CD4-positive, CD25-positive, alpha-beta regulatory T cell (primary cell): ENCODE measurements at regions not wholly inside any gene's neighbourhood (a gene's known extent, or its start where the extent isn't known, plus 50 kb on each side); places are given as distances from the start of the nearest gene placed in this dataset.
"Not testable (repeated sequence)": the region's sequence is repeated elsewhere in the genome, so short reads cannot be mapped to it uniquely, and the experiment has no call there.

ENCODE experiments used
- ATAC-seq, 2 donors: fragments of 150-1000 bp; cut with Tn5 transposase; one replicate each; pipeline ENCODE4 v1.10.0; 2021; ENCODE audit warnings: low read depth in 2 of 2, moderate number of reproducible peaks in 2 of 2, moderate library complexity in 1 of 2
- DNase-seq, 3 donors: peaks; one replicate each; pipeline versions ENCODE4 v3.0.0 to v3.0.0-alpha.2; 2012 to 2022; ENCODE audit warnings: mixed read lengths in 1 of 3
- H3K27ac ChIP-seq: one replicate; pipeline ENCODE4 v1.7.0; 2013; ENCODE audit warnings: mild to moderate bottlenecking, low read length; ENCODE audit not compliant: insufficient read depth, poor library complexity, severe bottlenecking
- H3K27me3 ChIP-seq: one replicate; pipeline ENCODE4 v1.7.0; 2013; ENCODE audit warnings: low read length; ENCODE audit not compliant: control insufficient read depth, insufficient read depth
- H3K36me3 ChIP-seq: one replicate; pipeline ENCODE4 v1.7.0; 2013; ENCODE audit warnings: mild to moderate bottlenecking, low read length, moderate library complexity; ENCODE audit not compliant: control insufficient read depth, insufficient read depth
- H3K4me1 ChIP-seq: 2 replicates; pipeline ENCODE4 v1.7.0; 2013; ENCODE audit warnings: mild to moderate bottlenecking, low read length; ENCODE audit not compliant: insufficient read depth, control insufficient read depth, poor library complexity, severe bottlenecking
- H3K4me3 ChIP-seq: one replicate; pipeline ENCODE4 v1.7.0; 2013; ENCODE audit warnings: low read depth, mild to moderate bottlenecking, low read length, moderate library complexity
- H3K9me3 ChIP-seq, 2 experiments: 1 replicate in 1 of 2; 2 replicates in 1 of 2; pipeline ENCODE4 v1.7.0; 2013; ENCODE audit warnings: low read length in 2 of 2, mild to moderate bottlenecking in 1 of 2, moderate library complexity in 1 of 2; ENCODE audit not compliant: control insufficient read depth in 2 of 2
- H3K27ac Mint-ChIP-seq, 3 donors: one replicate each; pipeline ENCODE4 v1.8.0; 2020 to 2022; ENCODE audit warnings: mild to moderate bottlenecking in 3 of 3, mixed read lengths in 3 of 3, moderate library complexity in 2 of 3
- H3K27me3 Mint-ChIP-seq: one replicate; pipeline ENCODE4 v1.8.0; 2022; ENCODE audit warnings: mild to moderate bottlenecking, mixed read lengths
- H3K36me3 Mint-ChIP-seq: one replicate; pipeline ENCODE4 v1.8.0; 2020; ENCODE audit warnings: mixed read lengths
- H3K4me1 Mint-ChIP-seq, 4 donors: one replicate each; pipeline ENCODE4 v1.8.0; 2020 to 2022; ENCODE audit warnings: mixed read lengths in 4 of 4, mild to moderate bottlenecking in 1 of 4
- H3K4me3 Mint-ChIP-seq, 4 donors: one replicate each; pipeline ENCODE4 v1.8.0; 2020 to 2022; ENCODE audit warnings: mild to moderate bottlenecking in 4 of 4, mixed read lengths in 4 of 4, moderate library complexity in 3 of 4
- H3K9me3 Mint-ChIP-seq, 7 donors: one replicate each; pipeline ENCODE4 v1.8.0; 2020 to 2022; ENCODE audit warnings: mixed read lengths in 7 of 7, mild to moderate bottlenecking in 3 of 7, moderate library complexity in 2 of 7

DNA sequence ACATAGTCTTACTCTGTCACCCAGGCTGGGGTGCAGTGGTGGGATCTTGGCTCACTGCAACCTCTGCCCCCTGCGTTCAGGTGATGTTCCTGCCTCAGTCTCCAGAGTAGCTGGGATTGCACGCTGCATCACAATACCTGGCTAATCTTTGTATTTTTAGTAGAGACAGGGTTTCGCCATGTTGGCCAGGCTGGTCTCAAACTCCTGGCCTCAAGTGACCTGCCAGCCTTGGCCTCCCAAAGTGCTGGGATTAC lies 79.0 kb downstream of the LHX9 start:
- not testable (repeated sequence) for H3K4me1 ChIP-seq, H3K4me3 ChIP-seq, DNase-seq, H3K36me3 Mint-ChIP-seq, H3K4me3 Mint-ChIP-seq, H3K36me3 ChIP-seq, H3K9me3 ChIP-seq, H3K27ac Mint-ChIP-seq, H3K27me3 Mint-ChIP-seq, ATAC-seq, H3K4me1 Mint-ChIP-seq, H3K27ac ChIP-seq, H3K9me3 Mint-ChIP-seq
- peaks cover 14% of the 10 kb centered on the region for H3K27me3 ChIP-seq

DNA sequence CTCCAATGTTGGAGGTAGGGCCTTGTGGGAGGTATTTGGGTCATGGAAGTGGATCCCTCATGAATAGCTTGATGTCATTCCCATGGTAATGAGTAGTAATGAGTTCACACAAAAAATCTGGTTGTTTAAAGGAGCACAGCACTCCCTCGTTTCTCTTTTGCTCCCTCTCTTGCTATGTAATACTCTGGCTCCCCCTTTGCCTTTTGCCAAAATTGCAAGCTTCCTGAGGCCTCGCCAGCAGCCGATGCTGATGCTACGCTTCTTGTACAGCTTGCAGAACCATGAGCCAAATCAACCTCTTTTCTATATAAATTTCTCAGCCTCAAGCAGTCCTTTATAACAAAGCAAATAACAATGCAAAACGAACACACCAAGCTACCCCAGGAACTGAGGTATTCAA lies 80.9 kb downstream of the LHX9 start:
- H3K36me3 Mint-ChIP-seq = no peaks in the 10 kb centered on the region

DNA sequence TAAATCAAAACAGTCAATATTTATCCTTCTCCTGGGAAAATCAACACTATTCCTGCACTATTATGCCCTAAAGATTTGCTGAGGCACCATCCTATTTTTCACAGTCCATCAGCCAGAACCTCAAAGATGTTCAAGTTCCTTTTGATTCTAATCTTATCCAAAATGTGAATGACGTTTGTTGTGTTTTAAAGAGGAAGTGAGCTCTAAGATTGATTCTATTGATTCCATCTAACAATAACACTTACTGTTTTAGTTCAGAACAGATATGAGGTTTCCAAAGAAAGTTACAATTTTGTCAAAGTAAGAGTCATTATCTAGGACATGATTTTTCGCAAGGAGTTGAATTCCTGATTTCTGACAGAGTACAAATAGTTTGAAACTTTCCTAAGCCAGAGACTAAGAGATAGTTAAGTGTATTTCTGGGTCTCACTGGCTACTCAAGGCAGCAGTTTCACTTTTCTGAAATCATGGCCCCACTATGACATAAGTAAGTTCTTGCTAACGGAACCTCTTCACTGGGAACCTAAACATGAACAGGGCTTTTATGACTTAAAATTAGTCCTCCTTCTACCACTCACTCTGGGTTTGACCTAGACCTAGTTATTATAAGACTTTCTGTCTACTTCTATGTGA lies 84.7 kb downstream of the LHX9 start:
- Histone ChIP-seq H3K9me3 (no peaks in the 10 kb centered on the region), H3K36me3 (no peaks in the 10 kb centered on the region), H3K27ac (no peak overlapping the region), H3K4me3 (no peak overlapping the region), H3K4me1 (no peaks in the 10 kb centered on the region), H3K27me3 (peaks cover 14% of the 10 kb centered on the region)
- ATAC-seq = no peak
- Mint-ChIP-seq H3K4me3 (no peak overlapping the region), H3K27me3 (peaks cover 18% of the 10 kb centered on the region), H3K27ac (no peak overlapping the region), H3K36me3 (no peaks in the 10 kb centered on the region), H3K4me1 (no peaks in the 10 kb centered on the region), H3K9me3 (peaks cover 0 to 3% (median 0%) of the 10 kb centered on the region in 7 donors)
- DNase-seq = no peak

More for the DNA sequence above, 80.9 kb downstream of the LHX9 start:
- ATAC-seq (no peak), DNase-seq (peak in 1 of 3 donors; percentile 11)
- Mint-ChIP-seq H3K4me1 (no peaks in the 10 kb centered on the region), H3K27me3 (peaks cover 12% of the 10 kb centered on the region), H3K27ac (no peak overlapping the region), H3K4me3 (no peak overlapping the region), H3K9me3 (peaks cover 0 to 3% (median 0%) of the 10 kb centered on the region in 7 donors)
- Histone ChIP-seq H3K4me1 (no peaks in the 10 kb centered on the region), H3K36me3 (no peaks in the 10 kb centered on the region), H3K4me3 (no peak overlapping the region), H3K9me3 (no peaks in the 10 kb centered on the region), H3K27ac (no peak overlapping the region), H3K27me3 (peaks cover 16% of the 10 kb centered on the region)

DNA sequence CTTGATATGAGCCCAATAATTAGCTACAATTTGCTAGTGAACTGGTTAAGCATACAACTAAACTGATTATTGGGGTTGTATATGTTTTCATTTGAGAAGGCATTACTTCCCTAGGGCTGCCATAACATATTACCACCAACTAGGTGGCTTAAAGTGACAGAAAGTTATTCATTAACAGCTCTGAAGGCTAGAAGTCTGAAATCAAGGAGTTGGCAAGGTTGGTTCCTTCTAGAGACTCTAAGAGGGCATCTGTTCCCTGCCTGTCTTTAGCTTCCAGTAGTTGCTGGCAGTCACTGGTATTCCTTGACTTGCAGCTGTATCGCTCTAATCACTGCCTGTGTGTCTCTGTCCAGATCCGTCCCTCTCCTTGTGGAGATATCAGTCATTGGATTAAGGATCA lies 86.3 kb downstream of the LHX9 start:
- ATAC-seq = no peak
- no peaks in the 10 kb centered on the region for H3K36me3 ChIP-seq
- H3K4me1 Mint-ChIP-seq = no peaks in the 10 kb centered on the region
- H3K4me3 Mint-ChIP-seq = no peak overlapping the region
- peaks cover 14% of the 10 kb centered on the region for H3K27me3 ChIP-seq
- H3K9me3 ChIP-seq = no peaks in the 10 kb centered on the region
- H3K27ac Mint-ChIP-seq = no peak overlapping the region
- no peaks in the 10 kb centered on the region for H3K4me1 ChIP-seq
- no peaks in the 10 kb centered on the region for H3K36me3 Mint-ChIP-seq
- no peak overlapping the region for H3K27ac ChIP-seq
- no peak for DNase-seq
- H3K27me3 Mint-ChIP-seq = peaks cover 22% of the 10 kb centered on the region
- H3K9me3 Mint-ChIP-seq = peaks cover 0 to 5% (median 1%) of the 10 kb centered on the region in 7 donors
- no peak overlapping the region for H3K4me3 ChIP-seq

DNA sequence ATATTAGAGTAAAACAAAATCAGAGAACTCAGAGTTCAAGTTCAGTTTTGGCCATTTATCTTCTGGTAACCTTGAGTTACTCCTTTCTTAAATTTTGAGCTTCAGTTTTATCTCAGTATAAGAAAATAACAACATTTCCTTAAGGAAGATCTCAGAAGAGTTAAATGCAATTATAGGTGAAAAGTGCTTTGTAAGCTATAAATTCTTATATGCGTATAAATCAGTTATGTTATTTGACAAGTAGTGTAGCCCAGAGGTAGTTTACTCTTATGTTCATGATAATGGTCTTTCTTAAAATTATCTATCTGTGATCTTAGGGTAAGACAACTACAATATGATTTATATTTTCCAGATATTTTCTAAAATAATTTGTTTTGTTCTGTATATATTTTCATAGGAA lies 89.8 kb downstream of the LHX9 start:
- Histone ChIP-seq H3K4me1 (no peaks in the 10 kb centered on the region), H3K4me3 (no peak overlapping the region), H3K27me3 (peaks cover 2% of the 10 kb centered on the region), H3K36me3 (no peaks in the 10 kb centered on the region), H3K9me3 (peaks cover 0 to 3% of the 10 kb centered on the region in 2 experiments), H3K27ac (no peak overlapping the region)
- Mint-ChIP-seq H3K36me3 (no peaks in the 10 kb centered on the region), H3K27ac (no peak overlapping the region), H3K27me3 (peaks cover 32% of the 10 kb centered on the region), H3K9me3 (peaks cover 0 to 16% (median 6%) of the 10 kb centered on the region in 7 donors), H3K4me3 (no peak overlapping the region), H3K4me1 (no peaks in the 10 kb centered on the region)
- no peak for DNase-seq
- ATAC-seq = no peak

DNA sequence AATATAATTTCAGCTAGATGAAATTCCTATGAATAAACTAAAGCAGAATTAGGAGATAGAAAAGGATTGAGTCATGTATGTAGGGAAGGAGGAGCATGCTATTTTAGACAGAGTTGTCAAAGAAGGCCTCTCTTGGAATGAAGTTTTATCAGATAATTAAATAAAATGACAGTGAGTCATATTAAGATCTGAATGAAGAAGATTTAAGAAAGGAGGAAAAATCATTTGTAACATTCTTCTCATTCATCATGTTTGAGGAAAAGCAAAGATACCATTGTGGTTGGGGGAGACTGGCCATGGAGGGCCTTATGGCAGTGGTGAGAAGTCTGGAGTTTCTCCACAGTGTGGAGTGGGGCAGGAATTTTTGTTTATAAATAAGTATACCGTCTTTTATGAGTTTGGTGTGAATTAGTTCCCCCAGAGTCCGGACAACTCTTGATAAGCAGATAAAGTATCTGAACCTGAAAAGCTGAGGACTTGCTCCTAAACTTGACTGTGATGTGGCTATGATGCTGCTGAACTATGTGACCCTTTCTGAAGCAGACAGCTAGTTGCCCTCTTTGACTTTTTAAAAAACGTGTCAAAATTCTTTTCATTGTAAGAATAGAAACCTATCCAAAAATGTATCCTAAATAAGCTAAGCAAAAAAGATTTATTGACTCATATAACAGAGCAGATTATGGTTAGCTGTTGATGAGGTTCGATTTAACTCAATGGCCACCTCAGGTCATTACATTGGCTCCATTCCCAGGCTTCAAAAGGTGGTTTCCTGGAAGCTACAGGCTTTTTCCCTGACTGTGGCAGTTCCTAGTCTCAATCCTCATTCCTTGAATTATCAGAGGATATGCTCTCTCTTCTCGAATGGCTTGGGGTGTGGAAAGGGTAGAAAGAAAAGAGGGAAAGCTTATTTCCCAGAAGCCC lies 90.8 kb downstream of the LHX9 start:
- ATAC-seq (no peak), DNase-seq (no peak)
- no peak overlapping the region for H3K27ac Mint-ChIP-seq
- peaks cover 0 to 16% (median 5%) of the 10 kb centered on the region in 7 donors for H3K9me3 Mint-ChIP-seq
- Histone ChIP-seq H3K27me3 (peaks cover 2% of the 10 kb centered on the region), H3K4me3 (no peak overlapping the region), H3K27ac (no peak overlapping the region), H3K9me3 (peaks cover 0 to 3% of the 10 kb centered on the region in 2 experiments), H3K4me1 (no peaks in the 10 kb centered on the region), H3K36me3 (no peaks in the 10 kb centered on the region)
- peaks cover 28% of the 10 kb centered on the region for H3K27me3 Mint-ChIP-seq
- H3K36me3 Mint-ChIP-seq = no peaks in the 10 kb centered on the region
- no peaks in the 10 kb centered on the region for H3K4me1 Mint-ChIP-seq
- no peak overlapping the region for H3K4me3 Mint-ChIP-seq

DNA sequence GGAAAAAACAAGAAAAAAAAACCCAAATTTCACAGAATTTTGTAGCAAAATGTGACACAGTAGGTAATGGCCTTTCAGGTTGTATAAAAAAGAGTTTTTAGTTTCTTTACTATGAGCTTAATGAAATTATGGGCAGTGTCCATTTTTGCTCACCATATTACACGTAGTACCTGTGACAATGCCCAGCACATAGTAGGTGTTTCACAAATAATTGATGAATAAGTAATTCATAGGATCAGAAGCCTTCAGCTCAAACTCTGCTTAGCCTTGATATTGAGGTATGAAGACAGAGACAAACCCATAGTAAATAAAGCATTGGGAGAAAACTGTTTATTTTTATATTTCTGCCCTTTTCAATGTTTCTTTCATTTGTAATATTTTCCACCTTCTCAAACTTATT lies 97.2 kb downstream of the LHX9 start:
- no peaks in the 10 kb centered on the region for H3K36me3 Mint-ChIP-seq
- H3K4me1 ChIP-seq = no peaks in the 10 kb centered on the region
- H3K9me3 Mint-ChIP-seq = peaks cover 0 to 8% (median 0%) of the 10 kb centered on the region in 7 donors
- H3K36me3 ChIP-seq = no peaks in the 10 kb centered on the region
- H3K27ac ChIP-seq = no peak overlapping the region
- no peak for DNase-seq
- H3K4me1 Mint-ChIP-seq = no peaks in the 10 kb centered on the region
- H3K4me3 Mint-ChIP-seq = no peak overlapping the region
- H3K4me3 ChIP-seq = no peak overlapping the region
- H3K27me3 ChIP-seq = peaks cover 5% of the 10 kb centered on the region
- H3K27me3 Mint-ChIP-seq = peaks cover 20% of the 10 kb centered on the region
- ATAC-seq = no peak
- peaks cover 0 to under 1% of the 10 kb centered on the region in 2 experiments for H3K9me3 ChIP-seq
- H3K27ac Mint-ChIP-seq = no peak overlapping the region

DNA sequence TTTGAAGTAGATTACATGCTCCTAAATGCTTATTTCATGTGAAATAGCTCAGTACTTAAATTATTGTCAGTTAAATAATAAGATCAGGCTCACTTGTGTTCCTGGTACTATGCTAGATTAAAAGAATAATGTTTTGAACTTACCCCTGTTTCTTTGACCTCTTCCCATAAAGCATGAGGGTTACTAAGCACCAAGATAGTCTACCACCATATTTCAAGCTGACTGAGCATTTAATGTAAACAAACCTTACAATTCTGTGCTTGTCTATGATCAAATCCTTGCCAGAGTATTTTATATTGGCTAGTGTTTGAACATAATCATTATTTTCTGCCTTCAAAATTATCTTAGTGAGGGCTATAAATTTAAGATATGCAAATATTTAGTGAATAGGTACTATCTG lies 98.1 kb downstream of the LHX9 start:
- Mint-ChIP-seq H3K36me3 (no peaks in the 10 kb centered on the region), H3K27ac (no peak overlapping the region), H3K4me3 (no peak overlapping the region), H3K9me3 (peaks cover 0 to 7% (median 0%) of the 10 kb centered on the region in 7 donors), H3K27me3 (peaks cover 20% of the 10 kb centered on the region), H3K4me1 (no peaks in the 10 kb centered on the region)
- Histone ChIP-seq H3K36me3 (no peaks in the 10 kb centered on the region), H3K4me1 (no peaks in the 10 kb centered on the region), H3K27ac (no peak overlapping the region), H3K27me3 (peaks cover 5% of the 10 kb centered on the region), H3K9me3 (no peaks in the 10 kb centered on the region), H3K4me3 (no peak overlapping the region)
- ATAC-seq (no peak), DNase-seq (no peak)
